ENCODE measurements at regions not wholly inside any gene's neighbourhood (a gene's known extent, or its start where the extent isn't known, plus 50 kb on each side); places are given as distances from the start of the nearest gene placed in this dataset.

DNA sequence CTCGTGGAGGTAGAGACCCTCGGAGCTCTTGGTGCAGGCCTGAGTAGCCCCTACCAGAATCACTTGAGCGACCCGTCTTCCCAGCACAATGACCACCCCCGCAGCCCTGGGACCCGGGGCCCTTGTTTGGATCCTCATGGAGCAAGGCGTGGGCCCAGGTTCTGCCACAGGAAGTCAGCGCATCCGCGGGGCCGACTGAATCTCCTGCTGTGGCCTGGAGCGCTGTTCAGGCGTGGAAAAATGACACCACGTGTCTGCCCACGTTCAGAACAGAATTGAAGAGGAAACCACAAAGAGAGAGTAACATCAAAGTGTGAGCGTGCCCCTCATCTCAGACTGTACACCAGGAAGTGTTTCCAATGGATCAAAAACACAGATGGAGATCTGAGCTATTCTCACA lies 1479.2 kb downstream of the TBC1D22A start:
- H2BK120ac ChIP-seq (ENCODE audit: low read depth, low read length) = no peak overlapping the region
- no peak overlapping the region for H3K9ac ChIP-seq (ENCODE audit: low read depth, low read length, poor library complexity)
- H2BK15ac ChIP-seq (ENCODE audit: low read length) = peak overlapping the region; percentile 7
- no peak overlapping the region for H2BK12ac ChIP-seq (ENCODE audit: low read length)
- H4K91ac ChIP-seq (ENCODE audit: low read depth, low read length, poor library complexity) = no peak overlapping the region
- H3K4me3 ChIP-seq (ENCODE audit: low read length in 2 of 2) = no peak overlapping the region
- H3K36me3 ChIP-seq (replicated peaks in 1 of 2; ENCODE audit: control insufficient read depth in 2 of 2, insufficient read depth in 2 of 2, low read length in 2 of 2) = no peaks in the 10 kb centered on the region
- peaks cover 0 to 18% of the 10 kb centered on the region in 2 donors for H3K4me1 ChIP-seq (ENCODE audit: control insufficient read depth in 2 of 2, insufficient read depth in 1 of 2, low read depth in 1 of 2, low read length in 2 of 2)
- no peak overlapping the region for H3K27ac ChIP-seq (replicated peaks; ENCODE audit: low read length)
- H3K79me1 ChIP-seq (ENCODE audit: low read depth, low read length) = no peaks in the 10 kb centered on the region
- no peak overlapping the region for H3K4ac ChIP-seq (ENCODE audit: low read length)
- peaks cover 0 to 23% (median 5%) of the 10 kb centered on the region in 3 experiments for H3K27me3 ChIP-seq (ENCODE audit: control insufficient read depth in 3 of 3, insufficient read depth in 3 of 3, low read depth in 1 of 3, low read length in 3 of 3)
- H3K9me3 ChIP-seq (replicated peaks in 1 of 2; ENCODE audit: control insufficient read depth in 2 of 2, insufficient read depth in 1 of 2, low read depth in 1 of 2, low read length in 2 of 2) = peaks cover 0 to 4% of the 10 kb centered on the region in 2 donors
- DNase-seq (ENCODE audit: low spot score) = no peak
- peak overlapping the region; percentile 65 for H3K18ac ChIP-seq (ENCODE audit: low read length)
- H3K23ac ChIP-seq (ENCODE audit: low read depth, low read length, poor library complexity) = no peak overlapping the region
- H2AFZ ChIP-seq (ENCODE audit: low read length) = no peak overlapping the region
- no peak overlapping the region for H2AK5ac ChIP-seq (ENCODE audit: low read depth, low read length)
- H2BK5ac ChIP-seq (ENCODE audit: low read length) = no peak overlapping the region
- no peak overlapping the region for H3K4me2 ChIP-seq (ENCODE audit: insufficient read depth, low read length, poor library complexity, severe bottlenecking)
- no CpG with 5 or more reads among the region's 16 CpGs for WGBS, 2 donors (ENCODE audit: extremely low coverage in 2 of 2, insufficient read length in 2 of 2, insufficient replicate concordance in 1 of 2)
- H3K14ac ChIP-seq (ENCODE audit: low read length) = no peak overlapping the region
- H4K8ac ChIP-seq (ENCODE audit: low read depth, low read length) = no peak overlapping the region

DNA sequence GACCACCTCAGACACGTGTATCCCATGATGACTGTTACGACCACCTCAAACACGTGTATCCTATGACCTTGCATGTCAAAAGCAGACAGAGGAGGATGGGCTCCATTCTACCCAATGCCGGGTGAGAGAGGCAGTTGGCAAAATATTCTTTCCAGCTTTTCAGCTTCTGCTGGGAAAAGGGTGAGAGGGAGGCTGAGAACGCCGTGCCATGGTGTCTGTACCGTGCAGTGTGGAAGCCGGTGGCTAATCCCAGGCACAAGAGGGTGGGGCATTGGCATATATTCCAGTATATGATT lies 1478.4 kb downstream of the TBC1D22A start:
- Histone ChIP-seq H4K8ac (ENCODE audit: low read depth, low read length) (no peak overlapping the region), H3K9ac (ENCODE audit: low read depth, low read length, poor library complexity) (no peak overlapping the region), H2BK15ac (ENCODE audit: low read length) (no peak overlapping the region), H2BK120ac (ENCODE audit: low read depth, low read length) (no peak overlapping the region), H3K4ac (ENCODE audit: low read length) (no peak overlapping the region), H3K23ac (ENCODE audit: low read depth, low read length, poor library complexity) (no peak overlapping the region), H3K9me3 (replicated peaks in 1 of 2; ENCODE audit: control insufficient read depth in 2 of 2, insufficient read depth in 1 of 2, low read depth in 1 of 2, low read length in 2 of 2) (peaks cover 0 to 4% of the 10 kb centered on the region in 2 donors), H3K14ac (ENCODE audit: low read length) (no peak overlapping the region), H3K27me3 (ENCODE audit: control insufficient read depth in 3 of 3, insufficient read depth in 3 of 3, low read depth in 1 of 3, low read length in 3 of 3) (peaks cover 0 to 23% (median 5%) of the 10 kb centered on the region in 3 experiments), H2AK5ac (ENCODE audit: low read depth, low read length) (peak overlapping the region; percentile 33), H3K18ac (ENCODE audit: low read length) (peak overlapping the region; percentile 7), H3K27ac (replicated peaks; ENCODE audit: low read length) (no peak overlapping the region), H3K4me2 (ENCODE audit: insufficient read depth, low read length, poor library complexity, severe bottlenecking) (no peak overlapping the region), H3K4me1 (ENCODE audit: control insufficient read depth in 2 of 2, insufficient read depth in 1 of 2, low read depth in 1 of 2, low read length in 2 of 2) (peaks cover 0 to 18% of the 10 kb centered on the region in 2 donors), H4K91ac (ENCODE audit: low read depth, low read length, poor library complexity) (no peak overlapping the region), H3K79me1 (ENCODE audit: low read depth, low read length) (no peaks in the 10 kb centered on the region), H2BK5ac (ENCODE audit: low read length) (no peak overlapping the region), H3K4me3 (ENCODE audit: low read length in 2 of 2) (no peak overlapping the region), H2BK12ac (ENCODE audit: low read length) (no peak overlapping the region), H3K36me3 (replicated peaks in 1 of 2; ENCODE audit: control insufficient read depth in 2 of 2, insufficient read depth in 2 of 2, low read length in 2 of 2) (no peaks in the 10 kb centered on the region), H2AFZ (ENCODE audit: low read length) (no peak overlapping the region)
- WGBS, 2 donors (ENCODE audit: extremely low coverage in 2 of 2, insufficient read length in 2 of 2, insufficient replicate concordance in 1 of 2) = no CpG with 5 or more reads among the region's 8 CpGs
- DNase-seq (ENCODE audit: low spot score) = no peak

DNA sequence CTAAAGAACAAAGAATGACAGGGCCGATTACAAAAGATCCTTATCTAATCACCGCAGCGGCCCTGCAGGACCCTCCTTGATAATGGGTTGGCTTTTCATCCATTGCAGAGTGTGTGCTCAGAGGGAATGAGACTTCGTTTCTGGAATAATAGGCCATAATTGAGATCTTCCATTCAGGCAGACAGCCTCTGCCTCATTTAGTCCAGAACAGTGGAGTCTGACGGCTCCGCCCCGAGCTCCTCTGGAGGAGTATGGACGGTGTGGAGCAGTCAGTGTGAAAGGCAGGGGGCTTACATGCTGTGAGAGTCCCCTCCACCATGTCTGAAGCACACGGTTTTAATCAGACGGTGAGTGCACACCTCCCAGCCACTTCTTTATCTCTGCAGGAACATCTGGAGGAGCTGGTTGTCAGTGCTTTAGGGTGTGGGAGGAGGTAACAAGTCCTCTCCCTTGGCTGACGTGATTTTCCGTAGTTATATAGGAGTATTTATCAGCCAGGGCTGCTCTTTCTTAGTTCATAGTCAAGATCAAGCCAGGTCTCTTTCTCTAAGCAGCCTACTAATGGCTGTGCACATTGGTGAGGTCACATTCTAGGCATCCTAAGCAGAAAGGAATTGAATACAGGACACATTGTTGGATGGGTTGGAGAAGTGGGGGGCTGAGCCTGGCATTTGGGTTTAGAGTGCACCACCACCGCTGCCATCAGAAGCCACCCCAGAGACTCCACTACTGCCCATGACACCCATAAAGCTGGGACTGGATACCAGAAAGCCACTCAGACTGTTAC lies 1477.9 kb downstream of the TBC1D22A start:
- Histone ChIP-seq H3K4ac (ENCODE audit: low read length) (no peak overlapping the region), H3K9ac (ENCODE audit: low read depth, low read length, poor library complexity) (no peak overlapping the region), H2BK12ac (ENCODE audit: low read length) (no peak overlapping the region), H3K4me3 (ENCODE audit: low read length in 2 of 2) (no peak overlapping the region), H4K91ac (ENCODE audit: low read depth, low read length, poor library complexity) (no peak overlapping the region), H2BK5ac (ENCODE audit: low read length) (no peak overlapping the region), H3K79me1 (ENCODE audit: low read depth, low read length) (no peaks in the 10 kb centered on the region), H3K18ac (ENCODE audit: low read length) (peak overlapping the region; percentile 7), H3K4me1 (ENCODE audit: control insufficient read depth in 2 of 2, insufficient read depth in 1 of 2, low read depth in 1 of 2, low read length in 2 of 2) (peaks cover 0 to 18% of the 10 kb centered on the region in 2 donors), H2AFZ (ENCODE audit: low read length) (no peak overlapping the region), H3K27ac (replicated peaks; ENCODE audit: low read length) (peak overlapping the region; percentile 65), H2AK5ac (ENCODE audit: low read depth, low read length) (no peak overlapping the region), H3K14ac (ENCODE audit: low read length) (no peak overlapping the region), H3K23ac (ENCODE audit: low read depth, low read length, poor library complexity) (no peak overlapping the region), H2BK15ac (ENCODE audit: low read length) (no peak overlapping the region), H3K36me3 (replicated peaks in 1 of 2; ENCODE audit: control insufficient read depth in 2 of 2, insufficient read depth in 2 of 2, low read length in 2 of 2) (no peaks in the 10 kb centered on the region), H2BK120ac (ENCODE audit: low read depth, low read length) (no peak overlapping the region), H3K9me3 (replicated peaks in 1 of 2; ENCODE audit: control insufficient read depth in 2 of 2, insufficient read depth in 1 of 2, low read depth in 1 of 2, low read length in 2 of 2) (peaks cover 0 to 4% of the 10 kb centered on the region in 2 donors), H3K27me3 (ENCODE audit: control insufficient read depth in 3 of 3, insufficient read depth in 3 of 3, low read depth in 1 of 3, low read length in 3 of 3) (peaks cover 0 to 23% (median 5%) of the 10 kb centered on the region in 3 experiments), H4K8ac (ENCODE audit: low read depth, low read length) (no peak overlapping the region), H3K4me2 (ENCODE audit: insufficient read depth, low read length, poor library complexity, severe bottlenecking) (peak overlapping the region; percentile 11)
- DNase-seq (ENCODE audit: low spot score) = peak; percentile 71
- WGBS, 2 donors (ENCODE audit: extremely low coverage in 2 of 2, insufficient read length in 2 of 2, insufficient replicate concordance in 1 of 2) = no CpG with 5 or more reads among the region's 13 CpGs

DNA sequence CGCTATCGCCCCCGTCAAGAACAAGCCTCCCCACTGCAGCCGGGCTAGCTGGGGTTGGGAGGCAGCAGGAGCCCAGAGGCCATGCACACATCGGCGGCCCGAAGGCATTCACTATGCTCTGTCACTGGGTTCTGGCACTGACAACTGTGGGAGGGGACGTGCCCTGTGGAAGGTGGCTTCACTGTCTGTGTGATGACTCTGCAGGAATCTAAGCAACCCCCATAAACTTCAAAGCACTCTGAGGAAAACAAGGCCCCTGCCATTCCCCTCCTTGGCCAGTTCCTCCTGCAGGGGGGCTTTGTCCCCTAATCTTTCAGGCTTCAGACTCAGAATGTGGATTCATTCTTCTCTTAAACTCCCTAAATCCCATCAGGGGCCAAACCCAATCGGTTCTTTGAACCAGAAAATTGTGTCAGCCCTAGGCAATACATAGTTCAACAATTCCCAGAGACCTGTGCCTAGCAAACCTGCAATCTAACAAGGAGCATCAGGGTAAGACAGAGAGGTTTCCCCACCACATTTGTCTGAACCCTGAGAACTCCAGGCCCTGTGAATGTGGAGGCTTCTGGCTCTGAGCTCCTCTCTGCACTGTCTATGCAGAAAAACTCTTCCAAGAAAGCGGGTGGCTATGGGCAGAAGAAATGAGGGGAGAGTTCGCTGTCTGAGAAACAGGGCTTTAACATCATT lies 1477.2 kb downstream of the TBC1D22A start:
- no peak overlapping the region for H3K9ac ChIP-seq (ENCODE audit: low read depth, low read length, poor library complexity)
- H2AK5ac ChIP-seq (ENCODE audit: low read depth, low read length) = peak overlapping the region; percentile 56
- H4K91ac ChIP-seq (ENCODE audit: low read depth, low read length, poor library complexity) = no peak overlapping the region
- H3K14ac ChIP-seq (ENCODE audit: low read length) = no peak overlapping the region
- H3K9me3 ChIP-seq (replicated peaks in 1 of 2; ENCODE audit: control insufficient read depth in 2 of 2, insufficient read depth in 1 of 2, low read depth in 1 of 2, low read length in 2 of 2) = peaks cover 0 to 4% of the 10 kb centered on the region in 2 donors
- no peak overlapping the region for H4K8ac ChIP-seq (ENCODE audit: low read depth, low read length)
- H2BK5ac ChIP-seq (ENCODE audit: low read length) = no peak overlapping the region
- no peak overlapping the region for H2BK120ac ChIP-seq (ENCODE audit: low read depth, low read length)
- H3K4ac ChIP-seq (ENCODE audit: low read length) = no peak overlapping the region
- H3K23ac ChIP-seq (ENCODE audit: low read depth, low read length, poor library complexity) = no peak overlapping the region
- H3K27me3 ChIP-seq (ENCODE audit: control insufficient read depth in 3 of 3, insufficient read depth in 3 of 3, low read depth in 1 of 3, low read length in 3 of 3) = peaks cover 0 to 23% (median 5%) of the 10 kb centered on the region in 3 experiments
- H3K27ac ChIP-seq (replicated peaks; ENCODE audit: low read length) = peak overlapping the region; percentile 65
- no peaks in the 10 kb centered on the region for H3K79me1 ChIP-seq (ENCODE audit: low read depth, low read length)
- no peak overlapping the region for H2BK15ac ChIP-seq (ENCODE audit: low read length)
- no peak overlapping the region for H3K4me3 ChIP-seq (ENCODE audit: low read length in 2 of 2)
- peak overlapping the region; percentile 32 for H3K4me2 ChIP-seq (ENCODE audit: insufficient read depth, low read length, poor library complexity, severe bottlenecking)
- no peak overlapping the region for H2AFZ ChIP-seq (ENCODE audit: low read length)
- H3K36me3 ChIP-seq (replicated peaks in 1 of 2; ENCODE audit: control insufficient read depth in 2 of 2, insufficient read depth in 2 of 2, low read length in 2 of 2) = no peaks in the 10 kb centered on the region
- peaks cover 0 to 18% of the 10 kb centered on the region in 2 donors for H3K4me1 ChIP-seq (ENCODE audit: control insufficient read depth in 2 of 2, insufficient read depth in 1 of 2, low read depth in 1 of 2, low read length in 2 of 2)
- no peak overlapping the region for H2BK12ac ChIP-seq (ENCODE audit: low read length)
- no CpG with 5 or more reads among the region's 11 CpGs for WGBS, 2 donors (ENCODE audit: extremely low coverage in 2 of 2, insufficient read length in 2 of 2, insufficient replicate concordance in 1 of 2)
- H3K18ac ChIP-seq (ENCODE audit: low read length) = peak overlapping the region; percentile 83
- peak; percentile 73 for DNase-seq (ENCODE audit: low spot score)
